HepG2 (cell line): ENCODE measurements at regions not wholly inside any gene's neighbourhood (a gene's known extent, or its start where the extent isn't known, plus 50 kb on each side); places are given as distances from the start of the nearest gene placed in this dataset.

ENCODE experiments used
- ATAC-seq: fragments of 200-7000 bp; cut with Tn5 transposase; 3 replicates; pipeline ENCODE4 v1.9.1; 2020; ENCODE audit warnings: mild to moderate bottlenecking, moderate library complexity
- BruUV-seq: library from RNA; stranded (reverse); fragments of 400-500 nt; replicated peaks from 2 replicates; lab custom pipeline; 2021; lab: Mats Ljungman, UMichigan
- CTCF ChIA-PET: fragments of 300-600 bp; formaldehyde crosslinking; extraction: SDS; loops from one replicate; lab custom pipeline; 2021; ENCODE audit warnings: low total read pairs, inconsistent platforms, low intra/inter-chr PET ratio; lab: Yijun Ruan, JAX
- POLR2A ChIA-PET: fragments of 350-600 bp; sonication (Branson Sonifier 250); formaldehyde crosslinking; loops from one replicate; lab custom pipeline; 2020; ENCODE audit warnings: antibody characterized with exemption, inconsistent platforms; lab: Yijun Ruan, JAX
- DNase-seq: peaks from one replicate; pipeline ENCODE4 v3.0.0-alpha.2; 2015; ENCODE audit warnings: low spot score
- FAIRE-seq: peaks from 3 replicates; lab custom pipeline; 2011; peaks lifted over from hg19 to GRCh38; lab: Jason Lieb, UNC
- H2AFZ ChIP-seq: one replicate; pipeline ENCODE4 v1.6.1; 2011; ENCODE audit warnings: low read length, inconsistent platforms
- H3K27ac ChIP-seq: fragments of 300-600 bp; 3 replicates; pipeline ENCODE4 v1.8.0; 2011; ENCODE audit warnings: mixed run types, mild to moderate bottlenecking, mixed read lengths, low read length, inconsistent platforms; ENCODE audit not compliant: insufficient read depth; ENCODE audit errors: extremely low read length
- H3K27me3 ChIP-seq, 2 experiments: fragments of 200-600 bp in 1 of 2; 2 replicates in 1 of 2; 3 replicates in 1 of 2; pipeline versions ENCODE4 v1.6.0 to v1.8.0; 2011; ENCODE audit warnings: low read length in 2 of 2, mild to moderate bottlenecking in 2 of 2, moderate library complexity in 2 of 2, inconsistent platforms in 1 of 2; ENCODE audit not compliant: insufficient read depth in 2 of 2, control insufficient read depth in 1 of 2
- H3K36me3 ChIP-seq, 2 experiments: fragments of 200-600 bp in 1 of 2; replicated peaks in 1 of 2; 2 replicates in 1 of 2; 3 replicates in 1 of 2; pipeline versions ENCODE4 v1.5.1 to v1.8.0; 2011; ENCODE audit warnings: low read length in 2 of 2, inconsistent platforms in 1 of 2; ENCODE audit not compliant: insufficient read depth in 2 of 2, control insufficient read depth in 1 of 2
- H3K4me1 ChIP-seq: 2 replicates; pipeline ENCODE4 v1.5.1; 2012; ENCODE audit warnings: low read length, inconsistent platforms; ENCODE audit not compliant: insufficient read depth
- H3K4me2 ChIP-seq: 2 replicates; pipeline ENCODE4 v1.6.0; 2011; ENCODE audit warnings: low read depth, low read length, inconsistent platforms
- H3K4me3 ChIP-seq, 3 experiments: fragments of 200-600 bp in 1 of 3; sonication (generic), shearing (Covaris generic) in 1 of 3; replicated peaks in 1 of 3; 2 replicates each; pipeline ENCODE4 v1.5.1; 2011 to 2016; ENCODE audit warnings: low read length in 3 of 3, inconsistent platforms in 2 of 3, low read depth in 2 of 3, mild to moderate bottlenecking in 2 of 3, control low read depth in 1 of 3, mixed read lengths in 1 of 3; ENCODE audit not compliant: insufficient read depth in 1 of 3
- H3K79me2 ChIP-seq: one replicate; pipeline ENCODE4 v1.6.1; 2011; ENCODE audit warnings: low read length, inconsistent platforms; ENCODE audit not compliant: insufficient read depth
- H3K9ac ChIP-seq: 2 replicates; pipeline ENCODE4 v1.6.0; 2011; ENCODE audit warnings: mild to moderate bottlenecking, low read depth, low read length, inconsistent platforms; ENCODE audit not compliant: insufficient read depth
- H3K9me3 ChIP-seq: 2 replicates; pipeline ENCODE4 v1.5.1; 2012; ENCODE audit warnings: mild to moderate bottlenecking, low read length
- H4K20me1 ChIP-seq: 2 replicates; pipeline ENCODE4 v1.6.0; 2011; ENCODE audit warnings: inconsistent platforms, mild to moderate bottlenecking, low read length, moderate library complexity; ENCODE audit not compliant: insufficient read depth
- ARNT2 ChIP-seq: sonication (generic); formaldehyde crosslinking; IDR thresholded peaks from 2 replicates; pipeline ENCODE4 v1.8.0; 2022; ENCODE audit warnings: mild to moderate bottlenecking, low read depth, missing genetic modification reagents, moderate library complexity
- CBFB ChIP-seq: sonication (generic); formaldehyde crosslinking; IDR thresholded peaks from 2 replicates; pipeline ENCODE4 v1.4.0; 2020; ENCODE audit warnings: missing genetic modification reagents
- GABPB1 ChIP-seq: IDR thresholded peaks from 2 replicates; pipeline ENCODE4 v1.6.1; 2016; ENCODE audit warnings: mild to moderate bottlenecking, missing genetic modification reagents, moderate library complexity, missing compliant biosample characterization
- HOXA5 ChIP-seq: sonication (generic); formaldehyde crosslinking; IDR thresholded peaks from 2 replicates; pipeline ENCODE4 v1.4.0; 2020; ENCODE audit warnings: missing genetic modification reagents
- MNT ChIP-seq: fragments of 450-650 bp; IDR thresholded peaks from 2 replicates; pipeline ENCODE4 v1.6.1; 2016
- NFE2 ChIP-seq: sonication (generic); formaldehyde crosslinking; IDR thresholded peaks from 2 replicates; pipeline ENCODE4 v1.4.0; 2020; ENCODE audit warnings: missing genetic modification reagents
- PAWR ChIP-seq: sonication (generic); formaldehyde crosslinking; IDR thresholded peaks from 2 replicates; pipeline ENCODE4 v1.4.0; 2020; ENCODE audit warnings: missing genetic modification reagents, mild to moderate bottlenecking, borderline replicate concordance
- RFX1 ChIP-seq: fragments of 450-650 bp; IDR thresholded peaks from 2 replicates; pipeline ENCODE4 v1.6.1; 2017
- SMYD3 ChIP-seq: sonication (generic); formaldehyde crosslinking; IDR thresholded peaks from 2 replicates; pipeline ENCODE4 v1.8.1; 2023; ENCODE audit warnings: mild to moderate bottlenecking, missing genetic modification reagents
- SOX13 ChIP-seq, 3 experiments: fragments of 450-650 bp in 1 of 3; sonication (generic) in 1 of 3; formaldehyde crosslinking in 1 of 3; IDR thresholded peaks in 2 of 3; conservative IDR thresholded peaks in 1 of 3; 2 replicates each; pipeline versions ENCODE4 v1.5.0 to v1.6.1; 2016 to 2020; ENCODE audit warnings: antibody characterized with exemption in 1 of 3, mild to moderate bottlenecking in 1 of 3, missing compliant biosample characterization in 1 of 3, missing genetic modification reagents in 1 of 3, moderate library complexity in 1 of 3
- ZBTB21 ChIP-seq: sonication (generic); formaldehyde crosslinking; IDR thresholded peaks from 2 replicates; pipeline ENCODE4 v1.4.0; 2020; ENCODE audit warnings: missing genetic modification reagents
- ZFAT ChIP-seq: sonication (generic); formaldehyde crosslinking; conservative IDR thresholded peaks from 2 replicates; pipeline ENCODE4 v1.8.1; 2023; ENCODE audit warnings: missing genetic modification reagents, inconsistent platforms
- ZGPAT ChIP-seq: IDR thresholded peaks from 2 replicates; pipeline ENCODE4 v1.6.1; 2016; ENCODE audit warnings: mild to moderate bottlenecking
- ZNF264 ChIP-seq: sonication (generic); formaldehyde crosslinking; IDR thresholded peaks from 2 replicates; pipeline ENCODE4 v1.4.0; 2020; ENCODE audit warnings: missing genetic modification reagents
- ZNF329 ChIP-seq: sonication (generic); formaldehyde crosslinking; IDR thresholded peaks from 2 replicates; pipeline ENCODE4 v1.9.0; 2021; ENCODE audit warnings: low read depth, mild to moderate bottlenecking, missing genetic modification reagents
- ZNF33B ChIP-seq: sonication (generic); formaldehyde crosslinking; IDR thresholded peaks from 2 replicates; pipeline ENCODE4 v1.5.1; 2020; ENCODE audit warnings: mild to moderate bottlenecking, missing genetic modification reagents
- ZNF576 ChIP-seq: sonication (generic); formaldehyde crosslinking; IDR thresholded peaks from 2 replicates; pipeline ENCODE4 v1.4.0; 2020; ENCODE audit warnings: mild to moderate bottlenecking, missing genetic modification reagents
- ZNF597 ChIP-seq: sonication (generic); formaldehyde crosslinking; IDR thresholded peaks from 2 replicates; pipeline ENCODE4 v1.5.0; 2020; ENCODE audit warnings: missing genetic modification reagents
- ZNF83 ChIP-seq: sonication (generic); formaldehyde crosslinking; IDR thresholded peaks from 2 replicates; pipeline ENCODE4 v1.4.0; 2020; ENCODE audit warnings: missing genetic modification reagents, mild to moderate bottlenecking, borderline replicate concordance
- ZSCAN22 ChIP-seq: sonication (generic); formaldehyde crosslinking; IDR thresholded peaks from 2 replicates; pipeline ENCODE4 v1.4.0; 2020; ENCODE audit warnings: mild to moderate bottlenecking, missing genetic modification reagents
- WGBS: methylation state at CpG from one replicate; pipeline ENCODE4 v1.1.6; 2017; ENCODE audit warnings: low lambda C conversion rate; 5-methylcytosine and 5-hydroxymethylcytosine counted together
- in situ Hi-C: cut with HindIII; loops from 2 replicates; pipeline ENCODE4 v1.10.0; 2017; ENCODE audit warnings: low pct_unique_long_range_greater_than_20kb; ENCODE audit not compliant: extremely low pct_ligation_motif_present
- intact Hi-C: fragments of 100-400 bp; cut with micrococcal nuclease; formaldehyde crosslinking; loops from one replicate; pipeline ENCODE4 v1.10.0; 2022; ENCODE audit not compliant: unreplicated experiment

GRCh38 chr12:91441246-91441645, 258.6 kb upstream of the DCN start:
- POLR2A ChIA-PET: no interaction called here
- no peaks in the 10 kb centered on the region for H3K36me3 ChIP-seq
- ATAC-seq (no peak), FAIRE-seq (no peak), DNase-seq (no peak)
- WGBS: 35% methylated on average over 4 of the region's 4 CpGs
- no peaks in the 10 kb centered on the region for H3K9me3 ChIP-seq
- H3K4me1 ChIP-seq: no peaks in the 10 kb centered on the region
- H3K4me3 ChIP-seq: no peak overlapping the region
- intact Hi-C loops: no loop called here
- in situ Hi-C loops: no loop called here
- H3K79me2 ChIP-seq: no peaks in the 10 kb centered on the region
- TF ChIP-seq SMYD3 (CRISPR knock-in tag) (no peak), SOX13 (IDR thresholded peaks at IDR 0.05) (no peak), SOX13 (CRISPR knock-in tag; conservative IDR thresholded peaks at IDR 0.05 in 1 of 2, IDR thresholded peaks at IDR 0.05 in 1 of 2) (no peak), ZBTB21 (CRISPR knock-in tag) (no peak), ZFAT (CRISPR knock-in tag) (no peak), ZNF33B (no peak), PAWR (no peak), ZNF329 (CRISPR knock-in tag) (no peak), GABPB1 (CRISPR knock-in tag) (no peak), ARNT2 (CRISPR knock-in tag) (no peak), NFE2 (CRISPR knock-in tag) (no peak), ZSCAN22 (CRISPR knock-in tag) (no peak), ZNF576 (CRISPR knock-in tag) (no peak), ZNF264 (no peak), ZGPAT (no peak), HOXA5 (CRISPR knock-in tag) (no peak), MNT (no peak), RFX1 (no peak), CBFB (CRISPR knock-in tag) (no peak), ZNF597 (no peak), ZNF83 (CRISPR knock-in tag) (no peak)
- no peak overlapping the region for H3K9ac ChIP-seq
- BruUV-seq: no TSS peak
- no peaks in the 10 kb centered on the region for H3K27me3 ChIP-seq
- no peaks in the 10 kb centered on the region for H4K20me1 ChIP-seq
- H3K4me2 ChIP-seq: no peak overlapping the region
- no peak overlapping the region for H2AFZ ChIP-seq
- no peak overlapping the region for H3K27ac ChIP-seq
- CTCF ChIA-PET: no interaction called here
